ENCODE measurements at regions not wholly inside any gene's neighbourhood (a gene's known extent, or its start where the extent isn't known, plus 50 kb on each side); places are given as distances from the start of the nearest gene placed in this dataset.

- TF ChIP-seq YY1 (IDR thresholded peaks at IDR 0.05; ENCODE audit: extremely low read depth, insufficient replicate concordance, low read depth, low read length) (no peak), ZFX (IDR thresholded peaks at IDR 0.05) (no peak), POLR2A (IDR thresholded peaks at IDR 0.05; ENCODE audit: borderline replicate concordance, extremely low read depth, insufficient read depth, insufficient read length) (no peak), POLR2AphosphoS5 (IDR thresholded peaks at IDR 0.05; ENCODE audit: low read depth, low read length) (no peak), FOSL1 (IDR thresholded peaks at IDR 0.05; ENCODE audit: low read depth) (no peak), ATF3 (IDR thresholded peaks at IDR 0.05) (no peak), SIN3A (IDR thresholded peaks at IDR 0.05; ENCODE audit: low read depth) (no peak), EZH2 (IDR thresholded peaks at IDR 0.05) (no peak), CTCF (IDR thresholded peaks at IDR 0.05 in 2 of 3, conservative IDR thresholded peaks at IDR 0.05 in 1 of 3; ENCODE audit: borderline replicate concordance in 1 of 3, insufficient read depth in 1 of 3, low read depth in 2 of 3, low read length in 2 of 3) (no peak), ZNF274 (IDR thresholded peaks at IDR 0.05; ENCODE audit: low read depth, low read length) (no peak), CEBPB (IDR thresholded peaks at IDR 0.05; ENCODE audit: low read depth) (no peak), RAD21 (IDR thresholded peaks at IDR 0.05; ENCODE audit: low read depth) (no peak), CBX3 (IDR thresholded peaks at IDR 0.05; ENCODE audit: low read depth) (no peak), ZBTB33 (IDR thresholded peaks at IDR 0.05; ENCODE audit: extremely low read depth, insufficient replicate concordance, low read length) (no peak), REST (IDR thresholded peaks at IDR 0.05; ENCODE audit: low read depth) (no peak), TCF7L2 (IDR thresholded peaks at IDR 0.05; ENCODE audit: borderline replicate concordance, extremely low read depth, insufficient read depth, insufficient read length) (no peak), MAX (IDR thresholded peaks at IDR 0.05) (no peak), SRF (IDR thresholded peaks at IDR 0.05; ENCODE audit: low read depth) (no peak), JUND (IDR thresholded peaks at IDR 0.05) (no peak), SP1 (IDR thresholded peaks at IDR 0.05; ENCODE audit: low read depth) (no peak)
- Histone ChIP-seq H3K4me1 (ENCODE audit: control insufficient read depth in 1 of 2, insufficient read depth in 2 of 2, low read length in 2 of 2) (no peaks in the 10 kb centered on the region), H3K79me2 (ENCODE audit: insufficient read depth, low read length) (no peaks in the 10 kb centered on the region), H4K20me1 (ENCODE audit: insufficient read depth) (no peaks in the 10 kb centered on the region), H3K4me3 (replicated peaks in 1 of 2; ENCODE audit: low read depth in 1 of 2, low read length in 2 of 2) (no peak overlapping the region), H3K9me3 (ENCODE audit: control insufficient read depth in 1 of 2, insufficient read depth in 1 of 2, low read depth in 1 of 2, low read length in 2 of 2) (no peaks in the 10 kb centered on the region), H3K36me3 (ENCODE audit: control insufficient read depth in 1 of 2, insufficient read depth in 2 of 2, low read length in 2 of 2) (no peaks in the 10 kb centered on the region), H3K9me2 (ENCODE audit: insufficient read depth) (no peaks in the 10 kb centered on the region), H3K9ac (ENCODE audit: low read length) (no peak overlapping the region), H2AFZ (ENCODE audit: low read depth, low read length, poor library complexity, severe bottlenecking) (no peak overlapping the region), H3K27me3 (ENCODE audit: insufficient read depth, low read length) (no peaks in the 10 kb centered on the region), H3K27ac (ENCODE audit: low read depth, low read length) (no peak overlapping the region), H3K4me2 (ENCODE audit: low read length) (no peak overlapping the region)
- ATAC-seq (no peak), DNase-seq (ENCODE audit: low read depth, low spot score) (no peak)
- BruUV-seq (replicated peaks): no TSS peak
- CTCF ChIA-PET: no interaction called here
- RAD21 ChIA-PET (ENCODE audit: low non-redundant PET in 1 of 2, low total read pairs in 2 of 2, uncharacterized antibody in 2 of 2, unreplicated experiment in 2 of 2): no interaction called here
- intact Hi-C loops (cut with micrococcal nuclease): no loop called here
- POLR2A ChIA-PET: no interaction called here
Measured at GRCh38 chrX:44042116-44042515, 68.9 kb upstream of the NDP start.
